Naive thymus-derived CD4-positive, alpha-beta T cell (primary cell): ENCODE measurements at regions not wholly inside any gene's neighbourhood (a gene's known extent, or its start where the extent isn't known, plus 50 kb on each side); places are given as distances from the start of the nearest gene placed in this dataset.

Source experiments
- ATAC-seq: fragments of 150-1000 bp; cut with Tn5 transposase; 2 replicates; pipeline ENCODE4 v1.10.0; 2021; ENCODE audit warnings: mild to moderate bottlenecking, moderate library complexity
- CTCF ChIA-PET: fragments of 350-600 bp; sonication (Branson Sonifier 250); formaldehyde crosslinking; loops from one replicate; lab custom pipeline; 2021; ENCODE audit warnings: antibody characterized with exemption; lab: Charles Lee
- POLR2A ChIA-PET: fragments of 350-600 bp; sonication (Branson Sonifier 250); formaldehyde crosslinking; loops from one replicate; lab custom pipeline; 2021; ENCODE audit warnings: antibody characterized with exemption, inconsistent platforms; lab: Charles Lee
- DNase-seq, 9 donors: peaks; one replicate each; pipeline versions ENCODE4 v3.0.0 to v3.0.0-alpha.2; 2020 to 2022; ENCODE audit warnings: mixed read lengths in 1 of 9
- H3K27ac ChIP-seq: one replicate; pipeline ENCODE4 v1.7.0; 2013; ENCODE audit warnings: mild to moderate bottlenecking, low read depth, low read length, moderate library complexity
- H3K27me3 ChIP-seq, 2 donors: one replicate each; pipeline ENCODE4 v1.7.0; 2013; ENCODE audit warnings: low read length in 2 of 2, mild to moderate bottlenecking in 2 of 2, moderate library complexity in 2 of 2; ENCODE audit not compliant: control insufficient read depth in 2 of 2, insufficient read depth in 2 of 2
- H3K36me3 ChIP-seq, 3 experiments: 1 replicate in 2 of 3; 2 replicates in 1 of 3; pipeline ENCODE4 v1.7.0; 2013; ENCODE audit warnings: low read length in 3 of 3, mild to moderate bottlenecking in 3 of 3, moderate library complexity in 1 of 3; ENCODE audit not compliant: insufficient read depth in 3 of 3, control insufficient read depth in 2 of 3
- H3K4me1 ChIP-seq, 2 donors: one replicate each; pipeline ENCODE4 v1.7.0; 2013; ENCODE audit warnings: low read length in 2 of 2, mild to moderate bottlenecking in 2 of 2, moderate library complexity in 1 of 2; ENCODE audit not compliant: control insufficient read depth in 2 of 2, insufficient read depth in 2 of 2
- H3K4me3 ChIP-seq: 2 replicates; pipeline ENCODE4 v1.7.0; 2013; ENCODE audit warnings: mild to moderate bottlenecking, low read length
- H3K9me3 ChIP-seq, 3 experiments: 1 replicate in 2 of 3; 2 replicates in 1 of 3; pipeline ENCODE4 v1.7.0; 2013; ENCODE audit warnings: low read length in 3 of 3; ENCODE audit not compliant: control insufficient read depth in 2 of 3
- H3K27ac Mint-ChIP-seq, 9 donors: one replicate each; pipeline ENCODE4 v1.8.0; 2020 to 2022; ENCODE audit warnings: mixed read lengths in 9 of 9, mild to moderate bottlenecking in 8 of 9, moderate library complexity in 5 of 9, inconsistent platforms in 2 of 9
- H3K27me3 Mint-ChIP-seq, 5 donors: one replicate each; pipeline ENCODE4 v1.8.0; 2021 to 2022; ENCODE audit warnings: mixed read lengths in 5 of 5, mild to moderate bottlenecking in 1 of 5
- H3K36me3 Mint-ChIP-seq, 5 donors: one replicate each; pipeline ENCODE4 v1.8.0; 2020 to 2022; ENCODE audit warnings: mixed read lengths in 5 of 5, mild to moderate bottlenecking in 3 of 5, inconsistent platforms in 1 of 5
- H3K4me1 Mint-ChIP-seq, 7 donors: one replicate each; pipeline ENCODE4 v1.8.0; 2020 to 2022; ENCODE audit warnings: mixed read lengths in 7 of 7, mild to moderate bottlenecking in 3 of 7, inconsistent platforms in 1 of 7
- H3K4me3 Mint-ChIP-seq, 10 donors: one replicate each; pipeline ENCODE4 v1.8.0; 2020 to 2022; ENCODE audit warnings: mild to moderate bottlenecking in 10 of 10, mixed read lengths in 10 of 10, moderate library complexity in 6 of 10, inconsistent platforms in 2 of 10
- H3K9me3 Mint-ChIP-seq, 11 donors: one replicate each; pipeline ENCODE4 v1.8.0; 2020 to 2022; ENCODE audit warnings: mixed read lengths in 11 of 11, mild to moderate bottlenecking in 4 of 11, inconsistent platforms in 1 of 11, moderate library complexity in 1 of 11
- intact Hi-C, 2 donors: fragments of 100-400 bp; cut with micrococcal nuclease; formaldehyde crosslinking; loops; one replicate each; pipeline ENCODE4 v1.15.1; 2023

DNA sequence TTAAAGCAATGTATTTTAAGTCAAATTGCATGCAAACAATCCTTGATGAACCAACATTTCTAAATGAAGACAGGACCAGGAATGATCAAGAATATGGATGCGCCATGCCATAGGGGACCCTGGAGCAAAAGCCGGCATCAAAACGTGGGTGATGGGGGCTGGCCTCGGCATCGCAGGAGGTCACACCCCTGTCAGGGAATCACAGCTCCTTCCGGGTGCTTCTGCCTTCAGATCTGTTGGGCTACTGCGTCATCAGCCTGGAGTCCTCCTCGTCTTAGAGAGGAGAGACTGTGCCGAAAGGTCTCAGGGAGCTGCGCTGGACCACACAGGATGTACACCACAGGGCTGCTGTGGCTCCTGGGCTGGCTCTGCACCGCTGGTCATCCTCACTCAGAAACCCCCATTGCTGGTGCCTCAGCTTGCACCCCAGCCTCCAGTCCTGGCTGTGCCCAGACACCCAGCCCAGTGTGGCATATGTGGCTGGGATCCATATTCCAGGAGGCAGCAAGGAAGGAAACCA is 152.9 kb upstream of the PPP1R26 start:
- no peak overlapping the region for H3K4me3 ChIP-seq
- no peak for DNase-seq
- no peaks in the 10 kb centered on the region for H3K27me3 ChIP-seq
- no peaks in the 10 kb centered on the region for H3K9me3 ChIP-seq
- H3K9me3 Mint-ChIP-seq: peaks cover 0 to 4% (median 0%) of the 10 kb centered on the region in 11 donors
- POLR2A ChIA-PET: no interaction called here
- H3K36me3 ChIP-seq: no peaks in the 10 kb centered on the region
- no peak overlapping the region for H3K27ac Mint-ChIP-seq
- no peaks in the 10 kb centered on the region for H3K36me3 Mint-ChIP-seq
- H3K4me3 Mint-ChIP-seq: no peak overlapping the region
- no peaks in the 10 kb centered on the region for H3K4me1 ChIP-seq
- H3K27me3 Mint-ChIP-seq: peaks cover 0 to 13% (median 8%) of the 10 kb centered on the region in 5 donors
- no peak for ATAC-seq
- H3K4me1 Mint-ChIP-seq: no peaks in the 10 kb centered on the region
- intact Hi-C loops: no loop called here
- CTCF ChIA-PET: no interaction called here
- H3K27ac ChIP-seq: no peak overlapping the region

DNA sequence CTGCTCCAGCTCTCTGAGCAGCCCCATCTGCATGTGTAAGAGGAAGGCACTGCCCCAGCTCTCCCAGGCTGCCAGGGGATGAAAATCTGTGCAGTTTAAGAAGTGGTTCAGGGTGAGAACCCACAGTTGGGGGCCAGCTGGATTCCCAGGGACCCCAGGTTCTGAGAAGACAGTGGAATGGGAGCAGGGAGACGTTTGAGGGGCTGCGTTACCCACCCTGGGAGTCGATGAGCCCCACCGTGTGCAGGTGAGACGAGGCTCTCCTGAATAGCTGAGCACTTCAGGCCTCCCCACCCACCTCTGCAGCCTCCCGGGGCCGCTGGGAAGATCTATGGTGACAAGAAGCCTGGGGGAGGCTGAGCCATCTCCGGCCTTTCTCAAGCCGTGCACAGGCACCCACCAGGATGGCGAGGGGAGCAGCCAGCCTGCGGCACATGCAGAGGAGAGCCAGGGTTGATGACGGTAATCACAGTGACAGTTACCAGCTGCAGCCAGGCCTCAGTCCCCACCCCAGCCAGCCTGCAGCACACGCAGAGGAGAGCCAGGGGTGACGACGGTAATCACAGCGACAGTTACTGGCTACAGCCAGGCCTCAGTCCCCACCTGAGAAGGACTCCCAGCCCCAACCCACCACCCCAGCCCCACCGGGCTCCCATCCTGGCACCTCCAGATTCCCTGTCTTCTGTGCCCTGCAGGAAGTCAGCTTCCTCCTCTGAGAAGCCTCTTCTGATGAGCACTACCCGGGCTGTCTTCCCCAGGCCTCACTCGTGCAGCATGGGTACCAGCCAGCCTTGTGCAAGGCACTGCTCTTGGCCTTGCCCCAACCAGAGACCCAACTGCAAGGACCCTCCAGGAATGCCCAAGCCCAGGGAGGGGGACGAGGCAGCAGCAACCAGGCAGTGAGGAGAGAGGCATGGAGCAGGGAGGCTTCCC is 150.8 kb upstream of the PPP1R26 start:
- no peak overlapping the region for H3K27ac Mint-ChIP-seq
- CTCF ChIA-PET: no interaction called here
- no peak overlapping the region for H3K27ac ChIP-seq
- DNase-seq (no peak), ATAC-seq (no peak)
- H3K36me3 ChIP-seq: no peaks in the 10 kb centered on the region
- H3K9me3 Mint-ChIP-seq: peaks cover 0 to 4% (median 0%) of the 10 kb centered on the region in 11 donors
- H3K4me3 Mint-ChIP-seq: no peak overlapping the region
- no peaks in the 10 kb centered on the region for H3K4me1 Mint-ChIP-seq
- no peak overlapping the region for H3K4me3 ChIP-seq
- POLR2A ChIA-PET: no interaction called here
- H3K36me3 Mint-ChIP-seq: no peaks in the 10 kb centered on the region
- peaks cover 0 to 13% (median 7%) of the 10 kb centered on the region in 5 donors for H3K27me3 Mint-ChIP-seq
- H3K4me1 ChIP-seq: no peaks in the 10 kb centered on the region
- peaks cover 0 to 5% (median 0%) of the 10 kb centered on the region in 3 experiments for H3K9me3 ChIP-seq
- no peaks in the 10 kb centered on the region for H3K27me3 ChIP-seq
- intact Hi-C loops: no loop called here

DNA sequence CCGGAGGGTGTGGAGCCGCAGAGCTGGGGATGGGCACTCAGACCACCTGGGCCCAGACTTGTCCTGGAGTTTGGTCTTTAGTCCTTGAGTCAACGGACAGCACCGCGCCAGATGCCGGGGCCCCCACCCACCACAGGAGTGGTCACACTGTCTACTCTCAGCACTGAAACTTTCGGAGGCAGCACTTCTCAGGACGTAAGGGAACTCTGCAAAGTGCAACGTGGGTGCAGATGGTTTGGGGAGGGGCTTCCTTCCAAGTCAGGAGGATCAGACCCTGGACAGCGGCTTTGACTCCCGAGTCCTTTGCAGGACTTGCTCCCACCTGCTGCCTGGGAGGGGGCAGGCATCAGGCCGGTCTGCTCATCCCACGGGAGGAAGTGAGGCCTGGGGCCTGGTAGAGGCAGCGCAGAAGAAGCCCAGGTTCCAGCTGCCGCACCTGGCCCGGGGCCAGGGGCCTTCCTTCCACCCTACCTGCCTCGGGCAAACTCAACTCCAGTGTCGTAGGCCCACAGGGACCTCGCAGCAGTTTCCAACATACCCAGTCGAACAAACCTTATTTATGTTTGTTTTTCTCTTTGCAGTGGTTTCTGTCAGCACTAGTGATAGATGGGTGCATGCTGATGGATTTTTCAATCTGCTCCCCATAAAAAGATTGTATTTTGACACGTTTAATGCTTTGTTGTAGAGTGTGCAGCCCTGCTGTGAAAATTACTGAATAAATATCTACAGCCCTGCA is 149.8 kb upstream of the PPP1R26 start:
- no peak overlapping the region for H3K4me3 ChIP-seq
- no peak overlapping the region for H3K27ac ChIP-seq
- peaks cover 0 to 4% (median 0%) of the 10 kb centered on the region in 11 donors for H3K9me3 Mint-ChIP-seq
- no peaks in the 10 kb centered on the region for H3K27me3 ChIP-seq
- intact Hi-C loops: no loop called here
- CTCF ChIA-PET: no interaction called here
- ATAC-seq (no peak), DNase-seq (no peak)
- no peaks in the 10 kb centered on the region for H3K4me1 Mint-ChIP-seq
- H3K27ac Mint-ChIP-seq: no peak overlapping the region
- H3K9me3 ChIP-seq: peaks cover 0 to 5% (median 0%) of the 10 kb centered on the region in 3 experiments
- H3K4me1 ChIP-seq: no peaks in the 10 kb centered on the region
- no peaks in the 10 kb centered on the region for H3K36me3 ChIP-seq
- H3K27me3 Mint-ChIP-seq: peaks cover 0 to 13% (median 0%) of the 10 kb centered on the region in 5 donors
- no peaks in the 10 kb centered on the region for H3K36me3 Mint-ChIP-seq
- POLR2A ChIA-PET: no interaction called here
- H3K4me3 Mint-ChIP-seq: no peak overlapping the region

DNA sequence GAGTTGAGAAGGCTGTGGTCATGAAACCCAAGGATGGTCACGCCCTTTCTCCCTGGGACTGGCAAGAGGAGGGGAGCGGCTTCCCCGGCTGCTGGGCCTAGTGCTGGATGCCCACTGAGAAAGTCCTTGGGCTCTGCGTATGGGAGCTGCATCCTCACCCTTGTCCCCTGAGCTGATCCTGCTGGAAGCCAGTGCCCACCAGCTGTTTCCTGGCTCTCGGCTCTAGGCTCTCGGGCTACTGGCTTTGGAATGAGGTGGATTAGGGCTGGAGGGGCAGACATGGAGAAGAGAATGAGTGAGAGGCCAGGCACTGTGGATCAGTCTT is 149.3 kb upstream of the PPP1R26 start:
- no peaks in the 10 kb centered on the region for H3K36me3 Mint-ChIP-seq
- H3K4me3 Mint-ChIP-seq: no peak overlapping the region
- Histone ChIP-seq H3K27me3 (no peaks in the 10 kb centered on the region), H3K9me3 (peaks cover 0 to 5% (median 0%) of the 10 kb centered on the region in 3 experiments), H3K4me1 (no peaks in the 10 kb centered on the region), H3K27ac (no peak overlapping the region), H3K4me3 (no peak overlapping the region), H3K36me3 (no peaks in the 10 kb centered on the region)
- no peak overlapping the region for H3K27ac Mint-ChIP-seq
- CTCF ChIA-PET: no interaction called here
- DNase-seq (no peak), ATAC-seq (no peak)
- intact Hi-C loops: no loop called here
- H3K27me3 Mint-ChIP-seq: peaks cover 0 to 13% (median 0%) of the 10 kb centered on the region in 5 donors
- POLR2A ChIA-PET: no interaction called here
- H3K9me3 Mint-ChIP-seq: peaks cover 0 to 4% (median 0%) of the 10 kb centered on the region in 11 donors
- H3K4me1 Mint-ChIP-seq: no peaks in the 10 kb centered on the region

DNA sequence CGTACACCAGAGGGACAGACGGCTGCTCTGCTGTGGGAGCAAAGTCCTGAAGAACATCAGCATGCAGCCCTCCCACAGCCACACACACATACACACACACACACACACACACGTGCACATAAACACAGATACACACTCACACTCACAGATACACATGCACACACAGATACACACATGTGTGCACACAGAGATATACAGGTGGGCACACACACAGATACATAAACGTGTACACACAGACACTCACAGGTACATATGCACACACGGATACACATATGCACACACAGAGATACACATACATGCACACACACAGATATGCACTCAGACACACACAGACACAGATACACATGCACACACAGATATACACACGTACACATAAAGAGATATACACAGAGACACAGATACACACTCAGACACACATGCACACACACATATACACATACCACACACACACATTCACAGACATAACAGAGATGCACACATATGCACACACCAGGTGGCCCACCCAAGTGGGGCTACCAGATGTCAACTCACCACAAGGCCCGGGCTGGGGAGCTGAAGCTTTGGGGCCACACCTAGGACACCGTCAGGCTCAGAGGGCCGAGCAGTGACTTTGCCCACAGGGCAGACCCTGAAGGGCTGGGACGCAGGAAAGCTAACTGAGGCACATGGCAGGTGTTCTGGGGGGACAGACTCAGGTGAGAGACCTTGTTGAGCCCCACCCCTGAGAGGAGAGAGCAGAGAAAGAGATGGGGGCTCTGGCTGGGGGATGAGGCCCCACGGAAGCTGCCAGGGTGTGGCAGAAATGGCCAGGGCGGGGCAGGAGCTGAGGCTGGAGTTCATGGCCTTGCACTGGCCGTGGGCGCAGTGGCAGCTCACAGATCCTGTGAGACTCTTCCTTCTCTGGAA is 148.6 kb upstream of the PPP1R26 start:
- Mint-ChIP-seq H3K4me3 (no peak overlapping the region), H3K27me3 (peaks cover 0 to 13% (median 0%) of the 10 kb centered on the region in 5 donors), H3K9me3 (peaks cover 0 to 4% (median 0%) of the 10 kb centered on the region in 11 donors), H3K4me1 (no peaks in the 10 kb centered on the region), H3K36me3 (no peaks in the 10 kb centered on the region), H3K27ac (no peak overlapping the region)
- Histone ChIP-seq H3K4me3 (no peak overlapping the region), H3K4me1 (no peaks in the 10 kb centered on the region), H3K36me3 (no peaks in the 10 kb centered on the region), H3K27me3 (no peaks in the 10 kb centered on the region), H3K9me3 (peaks cover 0 to 5% (median 0%) of the 10 kb centered on the region in 3 experiments), H3K27ac (no peak overlapping the region)
- intact Hi-C loops: no loop called here
- CTCF ChIA-PET: no interaction called here
- ATAC-seq (no peak), DNase-seq (no peak)
- POLR2A ChIA-PET: no interaction called here

DNA sequence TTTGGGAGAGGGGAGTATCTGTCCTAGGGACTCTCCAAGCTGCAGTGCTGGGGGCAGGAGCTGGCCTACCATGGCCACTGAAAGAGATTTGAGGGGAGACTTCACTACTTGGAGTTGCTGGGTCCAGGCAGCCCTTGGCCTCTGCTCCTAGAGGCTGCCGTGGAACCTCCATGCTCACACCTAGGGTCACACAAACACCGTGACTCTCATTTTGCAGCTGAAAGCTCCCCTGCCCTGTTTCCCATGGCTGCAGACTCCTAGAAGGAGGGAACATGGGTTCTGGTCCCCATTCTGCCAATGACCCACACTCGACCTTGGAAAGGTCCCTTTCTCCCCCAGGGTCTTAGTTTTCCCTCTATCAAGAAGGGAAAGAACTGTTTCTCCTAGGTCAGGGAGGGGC is 147.1 kb upstream of the PPP1R26 start:
- no peaks in the 10 kb centered on the region for H3K27me3 ChIP-seq
- intact Hi-C loops: no loop called here
- no peak overlapping the region for H3K27ac Mint-ChIP-seq
- peaks cover 0 to 18% (median 5%) of the 10 kb centered on the region in 5 donors for H3K27me3 Mint-ChIP-seq
- DNase-seq: no peak
- ATAC-seq: no peak
- H3K4me1 Mint-ChIP-seq: no peaks in the 10 kb centered on the region
- H3K4me1 ChIP-seq: no peaks in the 10 kb centered on the region
- no peaks in the 10 kb centered on the region for H3K36me3 ChIP-seq
- H3K4me3 Mint-ChIP-seq: no peak overlapping the region
- peaks cover 0 to 5% (median 0%) of the 10 kb centered on the region in 3 experiments for H3K9me3 ChIP-seq
- H3K27ac ChIP-seq: no peak overlapping the region
- H3K9me3 Mint-ChIP-seq: peaks cover 0 to 6% (median 0%) of the 10 kb centered on the region in 11 donors
- no peak overlapping the region for H3K4me3 ChIP-seq
- H3K36me3 Mint-ChIP-seq: no peaks in the 10 kb centered on the region
- CTCF ChIA-PET: no interaction called here
- POLR2A ChIA-PET: no interaction called here
